SK-N-MC (cell line): ENCODE measurements at regions not wholly inside any gene's neighbourhood (a gene's known extent, or its start where the extent isn't known, plus 50 kb on each side); places are given as distances from the start of the nearest gene placed in this dataset.

Experiments used
- EZH2 ChIP-seq: fragments of 200-600 bp; sonication (generic); IDR thresholded peaks from one replicate; pipeline ENCODE4 v1.6.1; 2017; ENCODE audit warnings: antibody characterized with exemption
- POLR2AphosphoS5 ChIP-seq: IDR thresholded peaks from 2 replicates; pipeline ENCODE4 v1.6.1; 2012; ENCODE audit warnings: mild to moderate bottlenecking, low read depth, low read length, borderline replicate concordance

- no peak for TF ChIP-seq POLR2AphosphoS5
- no peak for TF ChIP-seq EZH2
Measured at GRCh38 chr6:148257810-148258209, 84.8 kb upstream of the SASH1 start.
